NCI-H2171 treated with DMSO at 0.1 percent for 48 hours (cell line): ENCODE measurements at regions not wholly inside any gene's neighbourhood (a gene's known extent, or its start where the extent isn't known, plus 50 kb on each side); places are given as distances from the start of the nearest gene placed in this dataset.
"Not testable (repeated sequence)": the region's sequence is repeated elsewhere in the genome, so short reads cannot be mapped to it uniquely, and the experiment has no call there.

Experiments used
- DNase-seq: peaks from one replicate; lab custom pipeline; 2025; lab: John Stamatoyannopoulos, UW

DNA sequence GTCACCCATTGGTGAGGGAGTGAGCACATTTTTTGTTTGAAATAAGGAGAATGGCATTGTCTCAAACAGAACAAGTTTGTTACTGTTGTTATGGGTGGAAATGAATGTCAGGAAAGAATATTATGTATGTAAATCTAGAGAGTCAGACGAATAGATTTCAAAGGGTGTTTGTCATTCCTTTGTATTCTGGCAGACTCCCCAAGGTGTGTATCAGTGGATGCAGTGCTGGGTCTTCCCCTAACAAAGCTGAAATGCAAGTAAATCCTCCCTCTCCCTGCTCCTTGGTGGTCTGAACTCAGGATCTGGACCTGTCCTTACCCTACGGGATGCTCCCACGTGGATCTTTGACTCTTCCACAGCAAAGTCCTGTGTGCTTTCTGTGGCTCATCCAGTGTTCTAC lies 139.5 kb upstream of the ZNF516 start:
- DNase-seq = no peak

DNA sequence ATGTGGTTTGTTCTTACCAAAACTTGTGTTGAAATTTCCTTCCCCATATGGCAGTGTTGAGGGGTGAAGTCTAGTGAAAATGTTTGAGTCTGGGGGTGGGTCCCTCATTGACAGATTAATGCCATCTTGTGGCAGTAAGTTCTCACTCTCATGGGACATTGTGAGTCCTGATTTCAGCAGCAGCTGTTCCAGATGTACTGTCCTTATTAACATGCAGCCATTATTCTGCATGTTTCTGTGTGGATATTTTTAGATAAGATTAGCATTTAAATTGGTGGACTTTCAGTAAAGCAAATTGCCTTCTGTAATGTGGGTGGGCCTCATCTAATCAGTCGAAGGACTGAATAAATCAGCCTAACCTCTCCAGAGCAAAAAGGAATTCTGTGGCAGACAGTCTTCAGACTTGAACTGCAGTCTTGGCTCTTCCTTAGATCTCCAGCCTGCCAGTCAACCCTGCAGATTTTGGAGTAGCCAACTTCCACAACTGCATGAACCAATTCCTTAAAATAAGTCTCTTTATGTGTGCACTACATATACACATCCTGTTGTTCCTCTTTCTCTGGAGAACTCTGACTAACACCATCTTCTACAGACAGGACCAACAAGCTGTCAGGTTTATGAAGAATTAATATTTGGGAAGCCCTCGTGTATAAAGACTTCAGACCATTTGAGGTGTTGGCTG lies 138.7 kb upstream of the ZNF516 start:
- DNase-seq = no peak

GRCh38 chr18:76627444-76627843 lies 132.4 kb upstream of the ZNF516 start:
- DNase-seq = no peak

DNA sequence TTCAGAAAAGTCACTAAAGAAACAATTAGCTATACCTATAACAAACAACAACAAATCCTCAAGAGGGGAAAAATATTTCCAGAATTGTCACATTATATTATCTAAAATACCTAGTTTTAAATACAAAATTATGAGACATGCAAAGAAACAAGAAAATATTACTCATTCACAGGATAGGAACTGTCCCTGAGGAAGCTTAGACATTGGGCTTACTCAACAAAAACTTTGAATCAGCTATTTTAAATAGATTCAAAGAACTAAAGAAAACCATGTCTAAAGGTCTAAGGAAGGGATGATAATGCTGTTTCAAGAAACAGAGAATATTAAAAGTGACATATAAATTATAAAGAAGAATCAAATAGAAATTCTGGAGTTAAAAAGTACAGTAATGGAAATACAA lies 131.9 kb upstream of the ZNF516 start:
- no peak for DNase-seq

DNA sequence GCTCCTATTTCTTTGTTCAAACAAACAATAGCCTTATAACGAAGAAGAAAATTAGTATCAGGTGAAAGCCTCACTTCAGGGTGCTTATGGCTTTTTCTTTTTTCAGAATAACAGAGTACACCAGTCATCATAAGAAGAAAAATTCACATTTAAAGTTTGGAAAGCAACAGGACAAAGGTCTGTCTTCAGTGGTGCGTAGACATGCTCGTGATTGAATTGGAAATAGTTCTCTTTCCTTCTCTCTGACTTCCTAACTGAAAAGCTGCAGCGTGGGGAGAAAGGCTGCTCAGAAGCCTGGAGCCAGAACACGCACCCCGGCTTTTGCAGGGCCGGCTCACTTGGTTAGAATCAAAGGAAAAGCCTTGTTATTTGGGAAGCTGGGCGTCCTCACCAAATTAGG lies 127.6 kb upstream of the ZNF516 start:
- no peak for DNase-seq

GRCh38 chr18:76621782-76622495 lies 126.9 kb upstream of the ZNF516 start:
- DNase-seq = peak; percentile 49

- no peak for DNase-seq
These were observed 126.2 kb upstream of the ZNF516 start for GRCh38 chr18:76621226-76621625.

DNA sequence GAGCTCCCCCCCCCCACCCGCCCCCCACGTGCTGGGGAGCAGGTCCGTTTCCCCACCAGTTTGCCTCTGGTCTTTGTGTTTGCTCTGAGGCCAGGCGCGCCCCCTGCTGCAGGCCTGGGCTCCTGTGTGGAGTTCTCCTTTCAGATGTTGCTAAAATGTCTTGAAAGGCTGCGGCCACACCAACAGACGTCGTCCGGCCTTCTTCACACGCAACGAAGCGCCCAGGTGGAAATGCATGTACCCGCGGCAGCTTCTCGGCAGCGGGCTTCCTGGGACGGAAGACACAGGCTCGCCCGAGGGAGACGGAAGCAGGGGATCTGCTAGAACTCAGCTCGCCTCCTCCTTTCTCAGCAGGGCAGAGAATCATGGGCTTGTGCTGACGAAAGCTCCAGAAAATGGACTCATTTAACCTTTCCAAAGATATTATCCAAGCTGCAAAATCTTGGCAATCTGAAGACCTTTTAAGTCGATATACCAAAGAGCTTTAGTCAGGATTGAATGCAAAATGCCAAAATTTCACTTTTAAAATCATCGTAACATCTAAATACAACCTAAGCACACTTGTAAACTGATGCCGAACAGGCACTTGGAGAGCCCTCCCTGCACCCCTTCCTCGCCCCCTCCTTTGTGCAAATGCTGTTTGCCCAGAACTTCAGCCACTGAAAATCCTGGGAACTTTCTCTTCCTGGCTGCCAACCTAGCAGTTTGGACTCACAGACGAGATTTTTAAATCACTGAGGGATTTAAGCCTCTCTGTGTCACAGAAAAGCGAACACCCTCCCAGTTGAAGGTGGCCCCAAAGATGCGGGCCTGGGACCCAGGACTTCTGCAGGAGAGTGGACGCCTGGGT lies 125.5 kb upstream of the ZNF516 start:
- no peak for DNase-seq

GRCh38 chr18:76619621-76620315 lies 124.7 kb upstream of the ZNF516 start:
- DNase-seq = peak; percentile 8

DNA sequence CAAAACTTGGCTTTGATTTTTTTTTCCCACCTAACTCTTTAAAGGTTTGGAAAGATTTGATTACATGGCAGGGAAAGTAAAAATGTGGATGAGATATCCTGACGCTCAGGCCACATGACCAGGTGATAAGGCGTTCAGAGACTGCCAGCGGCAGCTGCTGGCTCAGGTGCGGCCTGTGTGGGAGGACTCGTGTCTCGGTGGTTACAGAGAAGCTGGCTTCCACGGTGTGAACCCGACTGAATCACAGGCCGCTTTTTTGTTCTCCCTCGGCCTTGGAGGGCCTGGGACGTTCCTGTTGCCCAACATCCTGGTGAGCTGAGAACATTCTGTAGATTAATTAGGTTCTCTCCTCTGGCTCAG lies 124.2 kb upstream of the ZNF516 start:
- peak; percentile 0 for DNase-seq

DNA sequence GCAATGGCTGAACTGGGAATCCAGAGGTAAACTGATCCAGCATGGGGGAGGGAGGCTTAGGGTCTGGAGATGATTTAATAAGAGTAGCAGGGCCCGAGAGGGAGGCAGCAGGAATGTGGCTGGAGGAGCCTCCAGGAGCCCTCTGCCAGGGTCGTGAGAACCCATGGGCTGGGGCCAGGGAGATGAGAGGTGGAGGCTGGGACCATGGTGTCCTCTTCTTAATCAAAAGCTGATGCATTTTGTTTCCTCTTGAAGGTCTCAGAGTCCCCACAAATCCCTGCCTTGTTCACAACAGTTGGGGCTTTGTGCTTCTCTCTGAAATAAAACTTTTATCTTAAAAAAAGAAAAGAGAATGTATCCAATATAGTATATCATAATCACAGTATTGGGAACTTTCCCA lies 123.7 kb upstream of the ZNF516 start:
- DNase-seq = no peak

GRCh38 chr18:76616373-76616772 lies 121.3 kb upstream of the ZNF516 start:
- no peak for DNase-seq

GRCh38 chr18:76615065-76615733 lies 120.2 kb upstream of the ZNF516 start:
- no peak for DNase-seq

GRCh38 chr18:76613755-76614120 lies 118.7 kb upstream of the ZNF516 start:
- no peak for DNase-seq

DNA sequence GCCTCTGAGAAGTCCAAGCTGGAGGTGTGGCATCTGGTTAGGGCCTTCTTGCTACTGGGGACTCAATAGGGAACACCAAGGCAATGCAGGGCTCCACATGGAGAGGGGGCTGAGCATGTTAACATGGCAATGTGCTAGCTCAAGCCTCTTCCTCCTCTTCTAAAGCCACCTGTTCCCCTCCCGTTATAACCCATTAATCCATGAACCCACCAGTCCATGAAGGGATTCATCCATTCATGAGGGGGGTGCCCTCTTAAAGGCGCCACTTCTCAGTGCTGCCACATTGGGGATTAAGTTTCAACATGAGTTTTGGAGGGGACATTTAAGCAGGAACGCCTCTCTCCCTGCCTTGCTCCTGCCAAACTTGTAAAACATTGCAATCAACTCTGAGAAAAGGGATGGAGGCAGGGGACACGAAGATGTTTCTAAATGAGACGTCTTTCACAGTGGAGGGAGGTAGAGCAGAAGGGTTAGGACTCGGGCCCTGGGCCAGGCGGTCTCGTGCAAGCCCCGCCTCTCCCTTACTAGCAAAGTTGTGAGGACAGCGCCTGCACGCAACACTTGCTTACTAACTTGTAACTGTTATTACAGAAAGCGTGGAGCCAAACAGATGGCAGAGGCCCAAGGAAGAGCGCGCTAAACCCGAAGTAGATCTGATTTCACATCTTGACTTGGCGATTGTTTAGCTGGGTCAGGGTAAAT lies 118.2 kb upstream of the ZNF516 start:
- DNase-seq = peak; percentile 7

GRCh38 chr18:76611750-76612045 lies 116.7 kb upstream of the ZNF516 start:
- DNase-seq = not testable (repeated sequence)

GRCh38 chr18:76610933-76611749 lies 116.1 kb upstream of the ZNF516 start:
- DNase-seq = no peak

DNA sequence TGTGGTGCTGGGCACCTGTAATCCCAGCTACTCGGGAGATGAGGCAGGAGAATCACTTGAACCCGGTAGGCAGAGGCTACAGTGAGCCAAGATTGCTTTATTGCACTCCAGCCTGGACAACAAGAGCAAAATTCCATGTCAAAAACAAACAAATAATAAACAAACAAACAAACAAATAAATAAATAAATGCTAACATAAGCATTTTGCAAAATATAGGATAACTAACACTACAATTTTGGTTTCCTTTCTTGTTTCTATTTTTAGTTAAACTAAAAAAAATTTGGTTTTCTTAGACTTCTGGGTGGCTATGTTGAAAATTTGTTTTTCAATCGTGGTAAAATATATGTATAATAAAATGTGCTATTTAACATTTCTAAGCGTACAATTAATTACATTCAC lies 115.0 kb upstream of the ZNF516 start:
- no peak for DNase-seq

DNA sequence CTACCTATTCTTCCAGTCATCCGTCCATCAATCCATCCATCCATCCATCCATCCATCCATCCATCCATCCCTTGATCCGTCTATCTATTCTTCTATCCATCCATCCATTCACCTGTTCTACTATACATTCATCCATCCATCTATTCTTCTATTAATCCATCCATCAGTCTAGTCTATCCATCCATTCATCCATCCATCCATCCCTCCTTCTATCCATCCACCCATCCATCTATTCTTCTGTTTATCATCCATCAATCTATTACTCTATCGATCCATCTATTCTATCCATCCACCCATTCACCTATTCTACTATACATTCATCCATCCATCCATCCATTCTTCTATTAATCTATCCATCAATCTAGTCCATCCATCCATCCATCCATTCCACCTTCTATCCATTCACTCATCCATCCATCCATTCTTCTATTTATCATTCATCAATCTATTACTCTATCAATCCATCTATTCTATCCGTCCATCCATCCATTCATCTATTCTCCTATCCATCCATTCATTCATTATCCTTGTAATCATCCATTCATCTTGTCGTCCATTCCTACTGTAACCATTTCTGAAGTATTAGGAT lies 110.4 kb upstream of the ZNF516 start:
- DNase-seq = no peak

DNA sequence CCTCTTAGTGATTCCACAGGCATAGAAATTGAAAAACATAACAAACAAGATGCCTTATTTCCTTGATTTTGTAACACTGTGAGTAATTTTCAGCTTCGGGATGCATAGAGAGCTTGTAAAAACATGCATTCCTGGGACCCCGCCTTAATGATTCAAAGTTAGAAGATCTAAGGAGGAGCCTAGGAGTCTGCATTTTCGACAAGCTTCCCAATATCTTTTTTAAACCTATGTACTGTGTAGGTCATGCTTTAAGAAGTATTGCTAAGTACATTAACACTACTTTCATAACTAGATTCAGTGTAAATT lies 109.8 kb upstream of the ZNF516 start:
- no peak for DNase-seq
